GM21360 (cell line): ENCODE measurements at regions not wholly inside any gene's neighbourhood (a gene's known extent, or its start where the extent isn't known, plus 50 kb on each side); places are given as distances from the start of the nearest gene placed in this dataset.
"Not testable (repeated sequence)": the region's sequence is repeated elsewhere in the genome, so short reads cannot be mapped to it uniquely, and the experiment has no call there.

Source experiments
- ATAC-seq: cut with Tn5 transposase; IDR thresholded peaks from one replicate; pipeline ENCODE4 v1.9.1; 2021; ENCODE audit warnings: mild to moderate bottlenecking, moderate library complexity; ENCODE audit not compliant: unreplicated experiment

DNA sequence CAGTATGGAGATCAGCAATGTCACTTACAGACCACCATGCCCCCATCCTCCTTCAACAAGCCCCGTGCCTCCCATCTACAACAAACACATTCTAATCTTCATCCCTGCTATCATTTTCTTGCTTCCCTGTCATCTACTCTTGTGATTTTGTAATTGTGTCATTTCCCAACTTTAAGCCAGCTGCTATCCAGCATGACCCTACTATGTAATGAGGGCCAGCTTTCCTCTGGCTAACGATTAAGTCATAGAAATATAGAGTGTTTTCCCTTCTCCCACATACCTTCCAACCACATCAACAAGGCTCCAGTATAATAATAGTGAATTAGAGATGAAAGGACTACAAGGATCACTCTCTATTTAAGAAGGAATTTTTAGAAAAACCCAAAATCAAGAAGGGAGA lies 607.0 kb downstream of the TENT5A start:
- no peak for ATAC-seq

GRCh38 chr6:81144346-81144745 lies 608.1 kb downstream of the TENT5A start:
- no peak for ATAC-seq

DNA sequence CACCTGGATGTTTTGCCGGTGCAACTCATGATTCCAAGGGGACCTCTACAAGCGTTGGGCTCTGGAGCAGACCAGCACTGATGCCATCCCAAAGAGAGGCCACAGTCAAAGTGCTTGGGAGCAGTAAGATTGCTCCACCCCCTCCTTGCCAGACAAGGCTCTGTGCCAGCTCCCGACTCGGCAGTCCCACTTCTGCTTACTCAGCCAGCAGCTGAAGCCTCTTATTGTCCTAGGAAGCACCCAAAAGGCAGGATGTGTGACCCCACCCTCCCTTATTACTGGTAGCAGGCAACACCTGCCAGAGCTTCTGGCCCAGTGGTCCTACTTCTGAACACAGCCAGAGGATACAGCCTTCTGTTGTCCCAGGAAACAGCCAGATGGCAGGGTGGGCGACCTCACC lies 614.2 kb downstream of the TENT5A start:
- ATAC-seq = no peak

- ATAC-seq = no peak
Measured at GRCh38 chr6:81130969-81131368, 621.5 kb downstream of the TENT5A start.

DNA sequence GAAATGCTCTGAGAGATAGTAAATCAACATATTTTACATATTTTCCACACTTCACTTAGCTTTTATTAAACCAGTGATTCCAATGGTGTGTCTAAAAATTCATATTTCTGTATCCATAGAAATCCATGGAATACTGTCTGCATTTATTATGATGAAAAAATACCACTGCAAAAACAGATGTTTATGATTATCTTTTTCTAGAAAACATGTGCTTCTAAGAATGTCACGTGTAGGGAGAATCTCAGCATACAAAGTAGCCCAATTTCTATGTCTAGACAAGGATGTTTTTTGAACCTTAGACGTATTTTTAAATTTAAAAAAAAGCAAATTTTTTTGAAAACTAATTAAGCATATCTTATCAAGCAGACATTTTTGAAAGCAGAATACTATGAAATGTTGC lies 622.4 kb downstream of the TENT5A start:
- no peak for ATAC-seq

- no peak for ATAC-seq
Measured at GRCh38 chr6:81128671-81129070, 623.8 kb downstream of the TENT5A start.

DNA sequence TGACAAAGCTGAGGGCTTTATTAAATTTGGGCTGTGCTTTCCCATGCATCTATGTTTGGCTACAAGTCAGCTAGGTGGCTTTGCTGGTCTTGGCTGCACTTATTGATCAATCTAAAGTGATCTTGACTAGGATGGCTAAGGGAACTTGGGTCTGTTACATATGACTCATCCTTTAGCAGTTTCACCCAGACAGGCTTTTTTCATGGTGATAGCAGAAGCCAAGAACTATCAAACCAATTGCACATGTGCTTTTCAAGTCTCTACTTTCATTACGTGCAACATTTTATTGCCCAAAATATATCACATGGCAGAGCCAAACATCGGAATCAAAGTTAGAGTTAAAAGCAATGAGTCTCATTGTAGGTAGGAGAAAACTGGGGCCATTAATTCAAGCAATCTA lies 626.3 kb downstream of the TENT5A start:
- ATAC-seq = no peak

DNA sequence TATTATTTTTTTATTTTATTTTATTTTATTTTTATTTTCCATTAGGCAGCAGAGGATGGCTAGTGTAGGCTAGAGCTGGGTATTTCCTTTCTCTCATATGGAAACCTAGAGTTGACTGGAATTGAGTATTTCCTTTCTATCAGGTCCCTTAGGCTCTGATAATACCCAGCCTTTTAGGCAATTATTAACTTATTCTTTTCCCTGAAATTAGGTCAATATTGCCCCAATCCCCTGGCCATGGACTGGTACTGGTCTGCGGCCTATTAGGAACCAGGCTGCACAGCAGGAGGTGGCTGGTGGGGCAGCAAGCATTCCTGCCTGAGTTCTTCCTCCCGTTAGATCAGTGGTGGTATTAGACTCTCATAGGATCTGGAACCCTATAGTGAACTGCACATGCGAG lies 632.2 kb downstream of the TENT5A start:
- no peak for ATAC-seq

DNA sequence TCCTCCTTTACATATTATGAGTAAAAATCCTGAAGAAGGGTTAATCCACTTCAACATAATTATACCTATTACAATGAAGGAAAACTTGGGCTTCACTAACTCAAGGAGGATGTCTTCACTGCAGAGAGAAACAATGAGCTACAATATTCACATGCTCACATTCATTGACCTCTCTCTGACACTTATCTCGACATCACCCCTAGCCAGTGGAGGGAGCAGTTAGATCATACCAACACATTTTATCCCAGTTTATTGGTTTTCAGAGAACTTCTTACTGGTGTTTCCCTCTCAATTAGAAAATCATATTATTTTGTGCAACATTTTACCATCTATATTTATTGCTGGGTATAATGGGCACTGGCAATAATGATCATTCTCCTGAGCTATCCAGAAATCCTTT lies 646.5 kb downstream of the TENT5A start:
- ATAC-seq = no peak

DNA sequence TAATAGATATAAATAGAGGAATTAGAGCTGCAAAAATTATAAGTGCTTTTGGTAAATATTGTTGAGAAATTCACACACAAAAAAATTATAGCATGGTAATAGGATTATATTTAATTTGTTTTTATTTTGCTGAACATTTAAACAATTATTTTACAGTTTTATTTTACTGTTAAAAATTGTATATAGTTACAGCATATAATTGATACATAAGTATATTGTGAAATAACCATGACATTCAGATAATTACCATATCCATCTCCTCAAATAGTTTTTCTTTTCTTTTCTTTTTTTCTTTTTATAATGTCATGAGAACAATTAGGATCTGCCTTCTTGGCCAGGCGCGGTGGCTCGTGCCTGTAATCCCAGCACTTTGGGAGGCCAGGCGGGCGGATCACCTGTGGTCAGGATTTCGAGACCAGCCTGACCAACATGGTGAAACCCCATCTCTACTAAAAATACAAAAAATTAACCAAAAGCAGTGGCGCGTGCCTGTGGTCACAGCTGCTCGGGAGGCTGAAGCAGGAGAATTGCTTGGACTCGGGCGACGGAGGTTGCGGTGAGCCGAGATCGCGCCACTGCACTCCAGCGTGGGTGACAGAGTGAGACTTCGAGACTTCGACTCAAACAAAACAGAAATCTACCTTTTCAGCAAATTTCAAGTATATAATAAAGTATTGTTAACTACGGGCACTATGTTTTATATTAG lies 654.2 kb downstream of the TENT5A start:
- ATAC-seq = no peak

- not testable (repeated sequence) for ATAC-seq
Measured at GRCh38 chr6:81096464-81096863, 656.0 kb downstream of the TENT5A start.

DNA sequence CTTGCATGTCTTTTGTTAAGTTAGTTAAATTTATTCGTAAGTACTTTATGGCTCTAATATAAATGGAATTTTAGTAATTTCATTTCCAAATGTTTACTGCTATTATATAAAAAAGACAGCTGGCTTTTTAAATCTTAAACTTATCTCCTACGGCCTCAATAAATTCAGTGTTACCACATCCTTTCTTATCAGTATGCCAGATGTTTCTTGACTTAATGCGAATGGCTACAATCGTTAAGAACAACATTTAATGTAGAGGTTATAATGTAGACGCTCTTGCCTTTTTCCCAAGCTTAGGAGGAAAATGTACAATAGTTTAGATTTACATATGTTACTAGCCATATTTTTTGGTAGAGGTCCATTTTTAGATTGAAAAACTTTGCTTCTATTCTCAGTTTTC lies 659.4 kb downstream of the TENT5A start:
- no peak for ATAC-seq

- ATAC-seq = no peak
Measured at GRCh38 chr6:81088145-81088544, 664.3 kb downstream of the TENT5A start.

- no peak for ATAC-seq
Measured at GRCh38 chr6:81086991-81087390, 665.5 kb downstream of the TENT5A start.

DNA sequence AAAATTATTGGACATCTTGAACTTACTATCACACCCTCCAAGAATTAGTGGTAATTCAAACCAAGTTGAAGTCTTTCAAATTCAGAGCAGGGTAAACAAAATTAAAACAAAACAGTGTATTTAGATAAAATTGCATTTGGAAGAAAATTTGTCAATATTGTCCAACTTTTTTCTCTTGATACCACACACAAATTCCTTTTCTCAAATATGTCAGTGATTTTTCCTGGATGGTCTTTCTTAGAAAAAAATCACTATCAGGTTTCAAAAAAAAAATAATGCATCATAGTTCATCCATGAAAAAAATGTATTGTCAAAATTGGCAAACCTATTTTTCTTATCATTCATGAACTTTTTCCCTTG lies 667.1 kb downstream of the TENT5A start:
- ATAC-seq = no peak

GRCh38 chr6:81084776-81085430 lies 667.6 kb downstream of the TENT5A start:
- ATAC-seq = no peak

- no peak for ATAC-seq
Measured at GRCh38 chr6:81075974-81076373, 676.5 kb downstream of the TENT5A start.

DNA sequence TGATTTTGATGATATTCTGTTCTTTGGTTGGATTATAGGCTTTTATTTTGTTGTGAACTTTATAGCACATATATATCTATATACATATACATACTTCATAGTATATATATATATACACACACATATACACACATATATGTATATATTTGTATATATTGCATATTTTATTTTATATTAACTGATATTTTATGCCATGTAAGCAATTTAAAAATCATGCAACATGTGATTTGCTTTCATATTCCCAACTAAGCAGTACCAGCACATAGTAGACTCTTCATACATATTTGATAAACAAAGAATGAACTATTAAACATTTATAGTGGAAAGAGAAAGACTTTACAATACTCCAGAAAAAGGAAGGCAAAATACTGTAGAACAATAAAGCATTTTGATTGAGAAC lies 679.2 kb downstream of the TENT5A start:
- no peak for ATAC-seq

DNA sequence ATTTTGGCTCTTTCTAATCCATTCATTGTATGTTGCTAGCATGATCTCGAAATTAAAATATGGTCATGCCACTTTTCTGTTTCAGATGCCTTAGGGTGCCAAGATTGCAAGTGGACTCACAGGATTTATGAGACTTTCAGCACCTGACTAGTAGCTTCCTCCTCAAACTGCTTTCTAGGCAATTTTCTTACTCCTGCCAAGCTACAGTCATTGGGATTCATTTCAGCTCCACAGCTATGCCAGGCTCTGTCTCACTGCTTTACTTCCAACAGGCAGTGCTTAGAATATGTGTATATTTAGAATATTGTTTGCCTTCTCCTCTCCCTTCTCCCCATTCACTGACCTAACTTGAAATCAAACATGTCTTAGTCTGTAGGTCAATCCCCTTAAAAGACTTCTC lies 681.4 kb downstream of the TENT5A start:
- ATAC-seq = no peak

GRCh38 chr6:81067057-81067456 lies 685.4 kb downstream of the TENT5A start:
- ATAC-seq = no peak

DNA sequence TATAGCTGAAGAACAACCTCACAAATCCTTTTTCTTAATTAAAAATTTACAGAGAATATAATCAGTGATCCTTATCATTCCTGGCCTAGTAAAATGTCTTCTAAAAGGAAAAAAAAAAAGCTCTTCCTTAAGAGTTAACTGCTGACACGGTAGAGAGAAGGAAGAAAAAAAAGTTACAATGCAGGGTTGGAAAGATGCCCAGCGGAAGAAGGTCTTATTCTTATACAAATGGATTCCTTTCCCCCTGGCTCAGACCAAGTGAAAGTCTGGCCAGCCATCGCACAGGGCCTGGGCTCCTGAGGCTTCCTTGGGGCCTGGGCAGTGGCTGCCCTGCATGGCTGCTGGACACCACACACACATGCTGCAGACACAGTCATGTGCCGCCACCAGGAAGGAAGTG lies 688.6 kb downstream of the TENT5A start:
- ATAC-seq = no peak

- no peak for ATAC-seq
Measured at GRCh38 chr6:81054036-81054435, 698.4 kb downstream of the TENT5A start.

- ATAC-seq = no peak
Measured at GRCh38 chr6:81051952-81052351, 700.5 kb downstream of the TENT5A start.
